ENCODE measurements at regions not wholly inside any gene's neighbourhood (a gene's known extent, or its start where the extent isn't known, plus 50 kb on each side); places are given as distances from the start of the nearest gene placed in this dataset.

DNA sequence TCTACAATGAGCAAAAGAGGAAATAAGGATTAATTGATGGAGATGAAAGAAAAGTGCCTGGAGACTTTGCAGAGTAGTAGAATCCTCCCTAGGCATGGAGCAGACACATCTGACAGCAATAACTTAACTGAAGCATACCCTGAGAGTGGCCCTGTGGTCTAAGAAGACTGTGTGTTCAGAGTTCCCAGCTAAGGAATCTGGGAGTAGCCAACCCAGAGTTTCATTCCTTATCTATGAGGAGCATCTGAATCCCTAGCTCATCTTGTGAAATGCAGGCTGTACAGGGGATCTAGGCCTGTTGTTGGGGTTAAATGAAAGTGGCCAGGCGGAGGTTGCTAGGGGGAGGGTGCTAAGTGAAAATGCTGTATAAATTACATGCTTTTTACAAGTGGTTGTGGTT, 233.1 kb upstream of the FBXL7 start:
- no peak for DNase-seq (ENCODE audit: low read depth in 3 of 3, low spot score in 2 of 3)

DNA sequence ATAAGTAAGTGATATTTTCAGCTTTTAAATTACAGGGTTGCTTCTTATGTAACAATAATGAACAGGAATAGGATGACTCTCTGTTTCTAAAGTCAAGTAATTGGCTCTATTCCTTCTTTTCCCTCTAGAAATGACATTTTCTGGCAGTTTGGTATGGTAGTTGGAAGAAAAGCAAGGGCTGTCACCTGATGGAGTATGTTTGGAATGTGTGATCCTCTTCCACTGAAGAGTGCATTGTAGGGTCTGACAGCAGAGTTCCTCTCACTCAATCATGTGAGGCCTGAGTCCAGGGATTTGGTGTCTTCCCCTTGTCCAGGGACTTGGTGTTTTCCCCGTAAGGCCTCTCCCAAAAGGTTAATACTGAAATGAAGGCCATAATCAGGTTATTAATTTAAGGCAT, 233.8 kb upstream of the FBXL7 start:
- DNase-seq (ENCODE audit: low read depth in 3 of 3, low spot score in 2 of 3) = no peak

DNA sequence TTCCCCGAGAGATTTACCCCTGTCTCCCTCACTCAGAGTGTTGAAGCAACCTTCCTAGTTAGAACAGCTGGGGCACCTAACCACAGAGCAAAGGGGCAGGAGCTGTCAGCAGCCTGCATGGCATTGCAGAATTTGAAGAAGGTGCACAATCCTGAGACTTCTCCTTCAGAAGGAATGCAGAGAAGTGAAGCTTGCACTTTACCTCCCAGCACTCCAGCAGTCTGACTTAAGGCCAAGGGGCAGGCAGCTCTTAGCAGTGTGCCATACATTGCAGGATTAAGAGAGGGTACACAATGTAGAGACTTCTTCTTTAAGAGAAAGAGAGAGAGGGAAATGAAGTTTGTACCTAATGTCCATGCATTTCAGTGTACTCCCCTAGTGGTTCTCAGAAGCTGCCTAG, 236.0 kb upstream of the FBXL7 start:
- no peak for DNase-seq (ENCODE audit: low read depth in 3 of 3, low spot score in 2 of 3)

DNA sequence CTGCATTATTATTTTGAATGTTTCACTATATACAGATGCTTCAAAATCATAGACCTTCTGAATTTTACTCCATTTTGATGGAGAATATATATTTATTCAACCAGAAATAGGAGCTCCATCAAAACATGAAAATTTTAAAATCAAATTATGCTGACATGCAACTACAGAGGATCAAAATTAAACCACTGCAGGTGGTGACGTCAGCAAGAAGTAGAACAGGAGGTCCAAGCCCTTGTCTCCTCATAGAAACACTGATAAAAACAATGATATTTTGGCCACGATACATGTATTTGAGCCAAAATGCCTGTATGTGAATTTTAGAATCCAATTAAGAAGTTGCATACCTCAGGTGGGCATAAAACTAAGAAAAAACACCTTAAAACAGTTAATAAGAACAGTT, 236.6 kb upstream of the FBXL7 start:
- DNase-seq (ENCODE audit: low read depth in 3 of 3, low spot score in 2 of 3) = no peak

DNA sequence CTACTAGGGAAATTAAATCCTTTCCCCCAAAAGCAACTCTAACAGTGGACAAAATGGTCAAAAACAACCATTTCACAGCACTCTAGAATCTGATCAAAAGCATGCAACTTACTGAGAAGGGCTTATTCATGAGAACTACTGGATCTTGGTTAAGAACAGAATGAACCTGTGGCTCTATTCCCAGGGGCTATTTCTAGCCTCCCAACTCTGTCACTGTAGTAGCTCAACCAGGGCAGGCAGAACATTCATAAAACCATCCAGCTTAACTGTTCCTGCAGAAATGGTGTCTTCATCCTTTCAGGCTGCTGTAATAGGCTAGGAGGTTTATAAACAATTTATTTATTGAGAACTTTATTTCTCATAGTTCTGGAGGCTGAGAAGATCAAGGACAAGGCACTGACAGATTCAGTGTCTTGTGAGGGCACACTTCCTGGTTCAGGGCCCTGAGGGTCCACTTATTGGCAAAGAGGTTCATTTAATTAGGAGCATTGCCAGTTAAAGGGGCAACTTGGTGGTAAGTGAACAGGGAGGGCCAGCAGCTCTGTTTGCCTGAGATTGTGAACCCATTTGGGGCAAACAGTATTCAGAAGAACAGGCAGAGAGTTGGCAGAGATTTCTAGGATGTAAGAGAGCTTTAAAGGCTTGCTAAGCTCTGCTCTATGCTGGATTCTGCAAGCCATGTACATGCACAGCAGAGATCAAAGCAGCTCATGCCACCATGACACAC, 238.5 kb upstream of the FBXL7 start:
- DNase-seq (ENCODE audit: low read depth in 3 of 3, low spot score in 2 of 3) = no peak

DNA sequence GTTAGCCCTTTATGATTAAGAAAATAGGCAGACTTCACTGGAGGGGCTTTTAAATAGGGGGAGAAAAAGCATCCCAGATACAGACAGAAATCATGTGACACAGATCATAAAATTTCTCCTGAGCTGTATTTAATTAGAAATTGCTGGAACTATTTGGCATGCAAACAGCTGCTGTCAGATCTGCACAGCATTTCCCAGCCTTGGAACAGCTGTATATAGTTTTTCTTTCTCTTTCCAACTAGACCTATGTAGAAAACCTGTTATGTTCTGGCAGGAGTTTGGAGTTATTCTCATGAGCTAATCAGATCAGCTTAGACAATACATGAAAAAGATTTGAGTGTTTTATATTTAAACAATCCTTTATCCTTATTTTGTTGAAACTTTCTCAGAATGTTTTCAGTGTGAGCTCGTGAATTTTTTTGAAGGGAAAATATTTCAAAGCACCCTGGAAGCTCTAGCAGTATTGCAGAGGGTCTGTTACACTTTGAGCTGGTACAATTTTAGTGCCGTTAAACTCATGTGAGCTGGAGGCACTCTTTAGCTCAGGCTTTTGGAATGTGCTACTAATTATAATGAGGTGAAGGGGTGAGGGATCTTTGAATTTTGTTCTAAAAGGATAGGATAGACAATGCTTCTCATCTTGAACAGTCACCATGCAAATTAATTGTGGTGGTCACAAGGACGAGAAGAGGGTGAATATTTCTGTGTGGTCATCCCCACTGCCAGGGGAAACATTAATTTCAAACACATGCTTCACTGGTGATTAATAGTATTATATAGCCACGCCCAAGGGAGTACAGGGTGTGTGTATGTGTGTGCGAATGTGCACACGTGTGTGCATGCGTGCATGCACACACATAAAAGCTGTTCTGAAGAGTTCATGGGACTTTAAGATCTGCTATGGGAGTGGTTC, 239.4 kb upstream of the FBXL7 start:
- DNase-seq (ENCODE audit: low read depth in 3 of 3, low spot score in 2 of 3) = peak in 1 of 3 donors; percentile 19

DNA sequence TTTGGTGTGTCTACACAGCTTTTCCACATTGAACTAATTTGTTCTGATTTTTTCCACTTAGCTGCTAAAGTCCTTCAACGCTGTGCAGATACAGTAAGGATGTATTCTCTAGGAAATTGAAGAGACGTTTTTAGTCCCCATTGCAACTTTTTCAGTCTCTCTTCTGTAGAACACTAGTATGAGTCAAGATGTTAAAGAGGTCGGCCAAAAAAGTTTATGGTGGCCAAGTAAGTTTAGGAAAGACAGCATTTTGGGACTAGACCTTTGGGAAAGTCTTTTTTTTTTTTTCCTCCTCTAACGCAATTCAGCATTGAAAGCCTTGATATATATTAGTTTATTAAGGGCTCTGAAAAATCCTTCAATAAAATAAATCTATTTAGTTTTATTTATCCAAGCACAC, 243.5 kb upstream of the FBXL7 start:
- DNase-seq (ENCODE audit: low read depth in 3 of 3, low spot score in 2 of 3) = no peak

DNA sequence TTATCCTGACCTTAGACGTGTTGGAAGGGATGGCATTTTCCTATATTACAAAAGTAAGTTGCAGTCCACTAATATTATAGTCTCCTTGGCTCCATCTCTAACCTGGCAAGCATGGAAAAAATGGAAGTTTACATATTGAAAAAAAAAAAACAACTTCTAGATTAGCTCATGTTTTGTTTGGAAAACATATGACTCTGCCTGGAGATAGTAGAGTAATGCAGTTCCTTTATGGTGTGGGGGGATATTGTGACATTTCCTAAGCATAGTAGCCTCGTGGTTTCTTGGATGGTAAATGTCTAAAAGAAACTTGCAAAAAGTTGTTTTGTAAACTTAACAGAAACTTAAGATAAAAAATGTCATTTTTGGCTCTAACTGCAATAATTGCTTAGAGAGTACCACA, 244.4 kb upstream of the FBXL7 start:
- no peak for DNase-seq (ENCODE audit: low read depth in 3 of 3, low spot score in 2 of 3)

DNA sequence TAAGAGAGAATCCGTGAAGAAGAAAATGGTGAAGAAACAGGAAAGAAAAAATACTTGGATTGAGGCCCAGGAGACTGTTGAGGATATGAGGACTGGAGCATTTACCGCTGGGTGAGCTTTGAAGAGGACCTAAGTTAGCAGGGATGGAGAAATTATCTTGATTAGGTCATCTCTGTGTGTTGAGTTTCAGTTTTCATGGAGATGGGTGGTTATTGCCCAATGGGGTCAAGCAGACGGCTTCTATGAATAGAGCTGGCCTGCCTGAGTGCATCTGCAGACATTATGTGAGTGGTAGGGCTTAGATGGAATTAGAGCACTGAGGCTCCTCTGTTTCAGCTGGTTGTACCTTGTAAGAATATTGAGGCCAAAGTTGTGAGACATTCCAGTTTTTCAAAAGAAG, 245.4 kb upstream of the FBXL7 start:
- no peak for DNase-seq (ENCODE audit: low read depth in 3 of 3, low spot score in 2 of 3)

DNA sequence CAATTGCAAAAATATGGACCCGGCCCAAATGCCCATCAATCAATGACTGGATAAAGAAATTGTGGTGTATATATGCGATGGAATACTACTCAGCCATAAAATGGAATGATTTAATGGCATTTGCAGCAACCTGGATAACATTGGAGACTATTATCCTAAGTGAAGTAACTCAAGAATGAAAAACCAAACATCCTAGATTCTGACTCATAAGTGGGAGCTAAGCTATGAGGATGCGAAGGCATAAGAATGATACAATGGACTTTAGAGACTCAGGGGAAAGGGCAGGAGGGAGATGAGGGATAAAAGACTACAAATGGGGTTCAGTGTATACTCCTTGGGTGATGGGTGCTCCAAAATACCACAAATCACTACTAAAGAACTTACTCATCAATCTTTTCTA, 247.6 kb upstream of the FBXL7 start:
- no peak for DNase-seq (ENCODE audit: low read depth in 3 of 3, low spot score in 2 of 3)

DNA sequence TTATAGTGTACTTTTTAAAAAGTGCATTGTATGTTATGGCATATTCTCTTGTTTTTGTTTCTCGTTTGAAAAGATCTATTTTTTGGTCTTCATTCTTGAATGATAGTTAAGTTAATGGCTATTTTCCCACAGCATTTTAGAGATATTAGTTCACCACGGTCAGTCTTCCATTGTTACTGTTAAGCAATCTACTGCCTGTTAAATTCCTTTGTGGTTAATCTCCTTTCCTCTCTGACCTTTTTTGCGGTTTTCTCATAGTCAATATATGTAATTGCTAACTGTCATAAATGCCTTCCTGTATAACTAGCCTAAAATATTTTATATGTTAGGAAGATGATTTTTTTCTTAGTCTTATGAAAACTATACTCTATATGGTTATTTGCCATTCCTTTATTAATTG, 250.8 kb upstream of the FBXL7 start:
- no peak for DNase-seq (ENCODE audit: low read depth in 3 of 3, low spot score in 2 of 3)

DNA sequence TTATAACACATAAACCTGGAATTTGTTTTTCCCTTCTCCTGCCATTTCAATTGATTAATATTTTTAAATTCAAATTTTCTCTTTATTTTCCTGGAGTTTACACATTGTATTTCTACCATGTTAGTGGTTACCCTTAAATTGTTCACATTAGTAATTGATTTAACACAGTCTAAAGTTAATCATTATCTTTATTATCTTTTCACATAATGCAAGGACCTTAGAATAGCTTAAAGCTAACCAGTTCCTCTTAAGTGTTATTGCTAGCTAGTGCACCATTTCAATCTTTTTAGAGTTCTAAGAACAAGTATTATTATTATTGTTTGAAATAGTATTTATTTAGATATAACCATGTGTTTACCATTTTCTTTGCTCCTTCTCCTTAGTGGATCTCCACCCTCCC, 251.2 kb upstream of the FBXL7 start:
- no peak for DNase-seq (ENCODE audit: low read depth in 3 of 3, low spot score in 2 of 3)

DNA sequence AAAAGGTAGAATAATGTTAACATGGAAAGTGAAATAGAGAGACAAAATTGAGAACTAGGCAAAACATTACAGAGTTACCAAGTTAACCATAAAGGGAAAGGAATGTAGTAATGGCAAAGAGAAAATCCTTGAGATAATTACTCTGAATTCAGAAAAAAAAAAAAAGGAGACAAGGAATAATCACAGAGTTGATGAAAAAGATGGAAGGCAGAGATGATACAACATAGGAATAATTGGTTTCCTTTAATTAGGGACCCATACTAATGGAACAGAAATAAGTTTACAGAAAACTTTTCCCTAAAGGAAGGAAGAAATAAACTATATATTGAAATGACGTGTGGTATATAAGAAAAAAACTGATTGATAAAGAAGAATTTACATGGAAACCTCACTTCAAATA, 254.1 kb upstream of the FBXL7 start:
- no peak for DNase-seq (ENCODE audit: low read depth in 3 of 3, low spot score in 2 of 3)

DNA sequence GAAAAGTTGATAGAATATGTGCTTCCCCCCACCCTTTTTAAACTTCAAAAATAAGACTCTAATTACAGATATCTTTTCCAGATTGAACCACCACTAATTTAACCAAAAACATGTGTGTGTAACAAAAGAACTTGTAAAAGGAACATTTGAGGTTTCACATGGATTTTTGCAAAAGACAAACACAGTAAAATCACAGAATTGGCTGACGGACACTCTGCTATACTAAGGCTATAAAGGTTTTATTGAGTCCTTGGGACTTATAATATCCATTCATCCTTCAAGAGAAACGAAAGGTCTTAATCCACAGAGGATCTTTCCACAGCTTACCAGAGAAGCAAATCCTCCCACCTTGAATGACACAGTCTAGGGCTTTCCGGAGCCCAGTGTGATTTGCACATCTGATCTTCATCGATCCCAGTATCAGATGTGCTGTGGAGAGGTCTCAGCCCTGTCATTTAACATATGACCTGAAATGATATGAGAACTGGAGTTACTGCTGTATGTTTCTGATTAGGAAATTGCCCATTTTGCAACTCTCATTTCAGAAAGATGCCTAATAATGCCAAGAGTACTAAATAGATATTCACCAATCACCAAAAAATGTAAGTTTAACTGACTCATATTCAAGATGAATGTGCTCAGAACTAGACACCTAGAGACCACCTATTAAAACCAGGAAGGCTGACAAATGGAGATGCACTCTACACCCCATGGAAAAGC, 256.5 kb upstream of the FBXL7 start:
- no peak for DNase-seq (ENCODE audit: low read depth in 3 of 3, low spot score in 2 of 3)

DNA sequence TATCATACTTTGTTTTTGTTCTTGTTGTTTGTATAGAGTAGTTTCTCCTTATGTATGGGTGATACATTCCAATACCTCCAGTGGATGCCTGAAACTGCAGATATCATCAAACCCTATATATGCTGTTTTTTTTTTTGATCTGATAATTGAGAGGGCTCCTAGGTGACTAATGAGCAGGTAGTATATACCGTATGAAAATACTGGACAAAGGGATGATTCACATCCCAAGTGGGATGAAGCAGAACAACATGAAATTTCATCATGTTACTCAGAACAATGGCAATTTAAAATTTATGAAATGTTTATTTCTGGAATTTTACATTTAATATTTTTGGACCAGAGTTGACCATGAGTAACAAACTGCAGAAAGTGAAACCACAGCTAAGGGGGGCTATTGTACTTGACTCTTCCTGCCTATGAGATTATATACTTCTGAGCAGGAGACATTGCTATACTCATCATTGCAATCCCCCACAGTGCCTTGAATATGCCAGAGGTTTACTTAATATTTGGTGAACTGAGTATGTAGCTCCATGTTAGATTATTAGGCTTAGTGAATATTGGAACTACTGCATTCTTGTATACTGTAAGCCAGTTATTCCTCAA, 258.7 kb upstream of the FBXL7 start:
- no peak for DNase-seq (ENCODE audit: low read depth in 3 of 3, low spot score in 2 of 3)

DNA sequence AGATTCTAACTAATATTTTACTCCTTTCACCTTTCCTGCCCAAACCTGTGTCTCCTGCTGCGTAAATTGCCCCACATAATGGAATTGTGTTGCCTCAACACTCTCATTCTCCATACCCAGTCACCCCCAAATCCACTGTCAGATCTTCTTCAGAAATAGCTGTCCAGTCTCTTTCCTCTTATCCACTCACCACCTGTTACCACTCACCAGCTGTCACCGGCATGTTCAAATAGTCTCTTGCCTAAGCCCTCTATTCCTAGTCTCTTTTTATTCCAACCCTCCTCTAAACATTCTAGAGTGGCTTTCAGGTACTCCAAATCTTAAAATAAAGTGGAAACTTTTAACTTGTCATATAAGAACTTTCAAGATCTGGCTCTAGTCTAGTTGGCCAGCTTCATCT, 262.0 kb upstream of the FBXL7 start:
- no peak for DNase-seq (ENCODE audit: low read depth in 3 of 3, low spot score in 2 of 3)

DNA sequence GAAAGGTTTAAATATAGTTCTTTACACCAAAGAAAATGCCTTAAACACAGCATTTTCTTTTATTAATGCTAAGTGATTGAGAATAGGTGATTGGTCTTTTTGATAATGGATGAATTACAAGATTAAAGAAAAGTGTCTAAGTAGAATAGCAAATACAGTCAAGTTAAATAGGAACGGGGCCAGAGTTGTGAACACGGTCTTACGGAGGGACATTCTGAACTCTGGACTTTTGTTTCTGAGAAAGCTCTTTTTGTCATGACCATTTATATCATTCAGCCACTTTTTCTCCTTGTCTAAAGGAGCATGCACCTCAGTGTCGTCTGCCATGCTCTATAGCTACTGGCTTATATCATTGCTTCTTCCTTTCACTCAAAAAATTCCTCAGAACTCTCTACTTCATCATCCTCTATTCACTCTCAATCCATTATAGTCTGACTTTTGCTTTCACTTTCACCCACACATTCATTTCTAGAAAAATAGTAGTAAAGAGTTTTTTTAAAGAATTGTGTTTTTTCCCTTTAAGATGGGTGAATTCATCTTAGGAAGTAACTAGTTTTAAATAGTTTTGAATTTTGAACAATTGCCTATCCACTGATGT, 263.0 kb upstream of the FBXL7 start:
- DNase-seq (ENCODE audit: low read depth in 3 of 3, low spot score in 2 of 3) = no peak

DNA sequence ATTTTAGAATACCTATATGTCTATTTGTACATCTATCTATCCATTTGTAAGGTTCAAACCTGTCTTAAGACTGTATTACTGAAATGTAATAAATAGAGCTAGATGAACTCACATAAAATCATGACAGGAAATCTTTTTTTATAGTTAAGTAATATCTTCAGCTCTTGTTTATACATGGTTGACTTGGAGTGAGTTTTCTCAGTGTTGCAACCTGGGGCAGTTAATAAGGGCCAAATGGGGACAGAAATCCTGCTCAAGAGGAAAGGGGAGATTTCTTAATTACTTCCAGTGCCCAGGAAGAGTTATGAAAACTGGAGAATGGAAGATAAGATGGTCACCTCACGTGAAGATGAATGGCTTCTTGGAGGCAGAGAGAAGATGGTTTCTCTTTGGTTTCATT, 265.1 kb upstream of the FBXL7 start:
- DNase-seq (ENCODE audit: low read depth in 3 of 3, low spot score in 2 of 3) = no peak

DNA sequence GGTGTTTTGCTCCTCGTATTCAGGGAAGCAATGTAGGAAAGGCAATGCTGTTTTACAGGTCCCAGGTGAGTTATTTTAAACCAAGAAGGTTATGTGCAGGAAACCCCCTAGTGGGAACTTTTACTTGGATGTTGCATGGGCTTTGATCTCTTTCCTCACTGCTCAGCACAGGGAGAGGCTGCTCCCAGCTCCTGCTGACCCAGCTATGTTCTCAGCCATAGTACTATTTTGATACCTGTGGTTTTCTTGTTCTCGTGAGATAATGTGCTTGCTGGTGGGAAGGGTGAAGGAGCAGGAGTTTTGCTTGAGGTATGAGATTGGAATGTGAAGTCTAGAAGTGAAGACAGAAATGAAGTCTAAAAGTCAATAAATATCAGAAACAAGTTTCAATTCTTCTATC, 265.6 kb upstream of the FBXL7 start:
- no peak for DNase-seq (ENCODE audit: low read depth in 3 of 3, low spot score in 2 of 3)

DNA sequence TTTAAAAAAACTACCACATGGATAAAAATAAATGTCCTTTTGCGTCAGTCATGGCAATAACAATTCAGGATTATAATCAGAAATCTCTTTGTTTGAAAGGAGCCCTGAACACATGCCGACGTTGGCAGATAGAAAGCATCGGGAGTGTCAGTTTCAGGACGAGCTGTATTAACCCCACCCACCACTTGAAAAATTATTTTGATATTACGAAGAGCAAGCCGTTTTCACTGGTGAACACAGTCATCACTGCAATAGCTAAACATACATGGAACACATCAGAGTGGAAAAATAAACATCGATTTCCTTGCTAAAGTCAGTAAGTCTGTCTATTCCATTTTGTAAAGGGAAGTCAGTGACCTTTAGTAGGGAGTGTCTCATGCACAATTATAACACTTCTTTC, 266.4 kb upstream of the FBXL7 start:
- no peak for DNase-seq (ENCODE audit: low read depth in 3 of 3, low spot score in 2 of 3)

DNA sequence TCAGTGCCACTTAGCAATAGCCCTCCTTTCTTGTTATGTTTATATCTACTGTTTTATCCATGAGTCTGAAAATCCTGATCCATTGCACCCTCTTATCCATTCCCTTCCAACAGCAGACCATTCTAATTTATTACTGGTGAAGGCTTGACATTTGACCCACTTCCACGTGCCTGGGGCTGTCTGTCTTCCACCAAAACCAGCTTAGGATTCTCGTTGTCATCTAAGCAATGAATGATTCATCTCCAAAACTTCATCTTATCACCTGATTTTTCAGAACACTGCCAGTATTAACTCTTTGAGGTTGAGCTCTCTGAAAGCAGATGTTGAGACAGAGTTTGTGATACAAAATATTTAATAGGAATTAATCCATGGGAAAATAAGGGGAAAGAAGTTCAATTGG, 277.8 kb upstream of the FBXL7 start:
- no peak for DNase-seq (ENCODE audit: low read depth in 3 of 3, low spot score in 2 of 3)

Data from right renal cortex interstitium (tissue), 3 donors.